AML-193 (cell line): ENCODE measurements at regions not wholly inside any gene's neighbourhood (a gene's known extent, or its start where the extent isn't known, plus 50 kb on each side); places are given as distances from the start of the nearest gene placed in this dataset.

ENCODE experiments used
- DNase-seq, 2 experiments: peaks; one replicate each; lab custom pipeline; 2025; lab: John Stamatoyannopoulos, UW

GRCh38 chr2:195495966-195496365 lies 161.1 kb upstream of the SLC39A10 start:
- no peak for DNase-seq

GRCh38 chr2:195495351-195495750 lies 161.7 kb upstream of the SLC39A10 start:
- no peak for DNase-seq

- no peak for DNase-seq
Observed at GRCh38 chr2:195494451-195494850, 162.6 kb upstream of the SLC39A10 start.

GRCh38 chr2:195493416-195493815 lies 163.6 kb upstream of the SLC39A10 start:
- DNase-seq: no peak

GRCh38 chr2:195490319-195490718 lies 166.7 kb upstream of the SLC39A10 start:
- no peak for DNase-seq

- no peak for DNase-seq
Observed at GRCh38 chr2:195489101-195489500, 167.9 kb upstream of the SLC39A10 start.

GRCh38 chr2:195488567-195488966 lies 168.5 kb upstream of the SLC39A10 start:
- peak; percentile 46 to 51 for DNase-seq

- DNase-seq: peak; percentile 92 to 95
Observed at GRCh38 chr2:195486987-195487644, 169.9 kb upstream of the SLC39A10 start.

- DNase-seq: no peak
Observed at GRCh38 chr2:195486520-195486919, 170.5 kb upstream of the SLC39A10 start.

GRCh38 chr2:195482010-195482409 lies 175.0 kb upstream of the SLC39A10 start:
- no peak for DNase-seq

- DNase-seq: no peak
Observed at GRCh38 chr2:195480121-195480520, 176.9 kb upstream of the SLC39A10 start.

- DNase-seq: no peak
Observed at GRCh38 chr2:195479407-195479806, 177.6 kb upstream of the SLC39A10 start.

- no peak for DNase-seq
Observed at GRCh38 chr2:195477996-195478382, 179.0 kb upstream of the SLC39A10 start.

GRCh38 chr2:195477248-195477995 lies 179.6 kb upstream of the SLC39A10 start:
- no peak for DNase-seq

- DNase-seq: no peak
Observed at GRCh38 chr2:195475336-195475735, 181.7 kb upstream of the SLC39A10 start.

GRCh38 chr2:195473862-195474261 lies 183.2 kb upstream of the SLC39A10 start:
- DNase-seq: no peak

- no peak for DNase-seq
Observed at GRCh38 chr2:195472501-195473234, 184.4 kb upstream of the SLC39A10 start.

GRCh38 chr2:195471807-195472206 lies 185.2 kb upstream of the SLC39A10 start:
- no peak for DNase-seq

- DNase-seq: no peak
Observed at GRCh38 chr2:195471163-195471562, 185.9 kb upstream of the SLC39A10 start.

GRCh38 chr2:195470622-195471021 lies 186.4 kb upstream of the SLC39A10 start:
- no peak for DNase-seq

- DNase-seq: no peak
Observed at GRCh38 chr2:195468771-195469170, 188.3 kb upstream of the SLC39A10 start.

- no peak for DNase-seq
Observed at GRCh38 chr2:195466427-195466826, 190.6 kb upstream of the SLC39A10 start.

GRCh38 chr2:195461010-195461409 lies 196.0 kb upstream of the SLC39A10 start:
- DNase-seq: no peak
